SK-N-SH treated with all-trans-retinoic acid at 6 μM for 48 hours (cell line): ENCODE measurements at regions not wholly inside any gene's neighbourhood (a gene's known extent, or its start where the extent isn't known, plus 50 kb on each side); places are given as distances from the start of the nearest gene placed in this dataset.

Experiments
- ATAC-seq: fragments of 200-7000 bp; cut with Tn5 transposase; 3 replicates; pipeline ENCODE4 v1.9.1; 2020; ENCODE audit warnings: mild to moderate bottlenecking, moderate library complexity
- ARNTL ChIP-seq: fragments of 450-650 bp; formaldehyde crosslinking; IDR thresholded peaks from 2 replicates; pipeline ENCODE4 v1.5.0; 2020; ENCODE audit warnings: low read depth, mild to moderate bottlenecking, moderate library complexity, borderline replicate concordance
- BACH2 ChIP-seq: fragments of 250-450 bp; sonication (Bioruptor Pico); IDR thresholded peaks from 2 replicates; pipeline ENCODE4 v1.9.0; 2021; ENCODE audit warnings: mild to moderate bottlenecking, borderline replicate concordance
- CREB5 ChIP-seq: fragments of 250-450 bp; sonication (Bioruptor Pico); IDR thresholded peaks from 2 replicates; pipeline ENCODE4 v1.5.1; 2020; ENCODE audit warnings: low read depth, mild to moderate bottlenecking, moderate library complexity
- CSDC2 ChIP-seq: fragments of 250-450 bp; sonication (Bioruptor Pico); IDR thresholded peaks from 2 replicates; pipeline ENCODE4 v1.5.0; 2020; ENCODE audit warnings: mild to moderate bottlenecking, moderate library complexity
- CSRNP3 ChIP-seq: fragments of 250-450 bp; sonication (Bioruptor Pico); IDR thresholded peaks from 2 replicates; pipeline ENCODE4 v1.5.1; 2021; ENCODE audit warnings: mild to moderate bottlenecking, moderate library complexity
- ESRRG ChIP-seq: fragments of 250-450 bp; sonication (Bioruptor Pico); IDR thresholded peaks from 2 replicates; pipeline ENCODE4 v1.6.1; 2021; ENCODE audit warnings: mild to moderate bottlenecking
- GLIS3 ChIP-seq: fragments of 250-450 bp; sonication (Bioruptor Pico); IDR thresholded peaks from 2 replicates; pipeline ENCODE4 v1.5.0; 2020; ENCODE audit warnings: mild to moderate bottlenecking, moderate library complexity
- ISL1 ChIP-seq: fragments of 250-450 bp; sonication (Bioruptor Pico); IDR thresholded peaks from 2 replicates; pipeline ENCODE4 v2.1.2; 2022; ENCODE audit warnings: mild to moderate bottlenecking, moderate library complexity
- OSR1 ChIP-seq: fragments of 250-450 bp; sonication (Bioruptor Pico); IDR thresholded peaks from 2 replicates; pipeline ENCODE4 v1.8.0; 2022; ENCODE audit warnings: moderate library complexity, mild to moderate bottlenecking, inconsistent platforms
- PATZ1 ChIP-seq: fragments of 250-450 bp; sonication (Bioruptor Pico); IDR thresholded peaks from 2 replicates; pipeline ENCODE4 v1.8.0; 2020; ENCODE audit warnings: mild to moderate bottlenecking, moderate library complexity, borderline replicate concordance
- POU6F1 ChIP-seq: fragments of 250-450 bp; sonication (Bioruptor Pico); IDR thresholded peaks from 2 replicates; pipeline ENCODE4 v1.8.0; 2021; ENCODE audit warnings: low read depth, mild to moderate bottlenecking, moderate library complexity, borderline replicate concordance
- PPARA ChIP-seq: fragments of 250-450 bp; sonication (Bioruptor Pico); IDR thresholded peaks from 2 replicates; pipeline ENCODE4 v1.5.0; 2020; ENCODE audit warnings: mild to moderate bottlenecking, borderline replicate concordance
- SNAI2 ChIP-seq: fragments of 250-450 bp; sonication (Bioruptor Pico); IDR thresholded peaks from 2 replicates; pipeline ENCODE4 v1.5.0; 2020; ENCODE audit warnings: mild to moderate bottlenecking, moderate library complexity
- TCF4 ChIP-seq: fragments of 250-450 bp; sonication (Bioruptor Pico); IDR thresholded peaks from 2 replicates; pipeline ENCODE4 v1.8.0; 2021; ENCODE audit warnings: mild to moderate bottlenecking, moderate library complexity, borderline replicate concordance
- TOX ChIP-seq: fragments of 250-450 bp; sonication (Bioruptor Pico); IDR thresholded peaks from 2 replicates; pipeline ENCODE4 v1.8.0; 2021; ENCODE audit warnings: mild to moderate bottlenecking, moderate library complexity, borderline replicate concordance
- TSHZ2 ChIP-seq: fragments of 250-450 bp; sonication (Bioruptor Pico); IDR thresholded peaks from 2 replicates; pipeline ENCODE4 v1.5.0; 2020; ENCODE audit warnings: mild to moderate bottlenecking, moderate library complexity
- ZC3H10 ChIP-seq: fragments of 250-450 bp; sonication (Bioruptor Pico); IDR thresholded peaks from 2 replicates; pipeline ENCODE4 v1.5.1; 2021; ENCODE audit warnings: mild to moderate bottlenecking, moderate library complexity
- ZFP30 ChIP-seq: fragments of 450-650 bp; formaldehyde crosslinking; IDR thresholded peaks from 2 replicates; pipeline ENCODE4 v1.5.0; 2022; ENCODE audit warnings: mild to moderate bottlenecking, moderate library complexity
- ZNF565 ChIP-seq: fragments of 450-650 bp; formaldehyde crosslinking; conservative IDR thresholded peaks from 2 replicates; pipeline ENCODE4 v1.5.0; 2020; ENCODE audit warnings: low read depth, mild to moderate bottlenecking, moderate library complexity
- ZNF70 ChIP-seq: fragments of 450-650 bp; formaldehyde crosslinking; IDR thresholded peaks from 2 replicates; pipeline ENCODE4 v1.5.0; 2020; ENCODE audit warnings: mild to moderate bottlenecking, moderate library complexity
- ZNF8 ChIP-seq: fragments of 450-650 bp; formaldehyde crosslinking; IDR thresholded peaks from 2 replicates; pipeline ENCODE4 v1.5.0; 2020; ENCODE audit warnings: mild to moderate bottlenecking, moderate library complexity

GRCh38 chr4:87912164-87913004 lies 63.1 kb upstream of the SPP1 start (continued):
- TF ChIP-seq ZFP30 (CRISPR knock-in tag) = no peak

GRCh38 chr4:87913896-87914295 lies 61.6 kb upstream of the SPP1 start:
- TF ChIP-seq PPARA (CRISPR knock-in tag) (no peak), TCF4 (CRISPR knock-in tag) (no peak), GLIS3 (CRISPR knock-in tag) (no peak), TSHZ2 (CRISPR knock-in tag) (no peak), ZNF565 (CRISPR knock-in tag) (no peak), ZFP30 (CRISPR knock-in tag) (no peak), ARNTL (CRISPR knock-in tag) (no peak), SNAI2 (CRISPR knock-in tag) (no peak), TOX (no peak), POU6F1 (CRISPR knock-in tag) (no peak), ZNF70 (CRISPR knock-in tag) (no peak), CSDC2 (CRISPR knock-in tag) (no peak), BACH2 (CRISPR knock-in tag) (no peak), ISL1 (no peak), CREB5 (CRISPR knock-in tag) (no peak), ESRRG (no peak), ZNF8 (CRISPR knock-in tag) (no peak), CSRNP3 (CRISPR knock-in tag) (no peak), PATZ1 (CRISPR knock-in tag) (no peak), ZC3H10 (CRISPR knock-in tag) (no peak)
- no peak for ATAC-seq

- ATAC-seq = no peak
- no peak for TF ChIP-seq ZNF8 (CRISPR knock-in tag)
- no peak for TF ChIP-seq CREB5 (CRISPR knock-in tag)
- no peak for TF ChIP-seq TCF4 (CRISPR knock-in tag)
- no peak for TF ChIP-seq CSRNP3 (CRISPR knock-in tag)
- TF ChIP-seq PPARA (CRISPR knock-in tag) = no peak
- no peak for TF ChIP-seq OSR1 (CRISPR knock-in tag)
Observed at GRCh38 chr4:87915621-87916020, 59.9 kb upstream of the SPP1 start.
